Progenitor cell of endocrine pancreas (in vitro differentiated cells): ENCODE measurements at regions not wholly inside any gene's neighbourhood (a gene's known extent, or its start where the extent isn't known, plus 50 kb on each side); places are given as distances from the start of the nearest gene placed in this dataset.

ENCODE experiments used
- DNase-seq: peaks from one replicate; pipeline ENCODE4 v3.0.0; 2021; ENCODE audit warnings: low spot score; ENCODE audit not compliant: unreplicated experiment
- H3K27ac Mint-ChIP-seq: 2 replicates; pipeline ENCODE4 v1.8.0; 2021; ENCODE audit warnings: mild to moderate bottlenecking, moderate library complexity, mixed read lengths
- H3K27me3 Mint-ChIP-seq: 2 replicates; pipeline ENCODE4 v1.8.0; 2021; ENCODE audit warnings: mixed read lengths
- H3K36me3 Mint-ChIP-seq: 2 replicates; pipeline ENCODE4 v1.8.0; 2022; ENCODE audit warnings: mixed read lengths; ENCODE audit not compliant: insufficient read depth
- H3K4me1 Mint-ChIP-seq: 2 replicates; pipeline ENCODE4 v1.8.0; 2021; ENCODE audit warnings: low read depth, mixed read lengths
- H3K4me3 Mint-ChIP-seq: 2 replicates; pipeline ENCODE4 v1.8.0; 2021; ENCODE audit warnings: low read depth, mild to moderate bottlenecking, moderate library complexity, mixed read lengths
- H3K9me3 Mint-ChIP-seq: 2 replicates; pipeline ENCODE4 v1.8.0; 2021; ENCODE audit warnings: low read depth, mixed read lengths
- TF ChIP-seq, protein P1 (sequence below): fragments of 200-600 bp; sonication (generic); IDR thresholded peaks from one replicate; pipeline ENCODE4 v1.5.0; 2021; ENCODE audit warnings: antibody characterized with exemption, mild to moderate bottlenecking; ENCODE audit not compliant: unreplicated experiment

- Mint-ChIP-seq H3K4me3 (no peak overlapping the region), H3K27me3 (peaks cover 25% of the 10 kb centered on the region), H3K27ac (no peak overlapping the region), H3K4me1 (no peaks in the 10 kb centered on the region), H3K9me3 (no peaks in the 10 kb centered on the region), H3K36me3 (no peaks in the 10 kb centered on the region)
- TF ChIP-seq, protein P1, sequence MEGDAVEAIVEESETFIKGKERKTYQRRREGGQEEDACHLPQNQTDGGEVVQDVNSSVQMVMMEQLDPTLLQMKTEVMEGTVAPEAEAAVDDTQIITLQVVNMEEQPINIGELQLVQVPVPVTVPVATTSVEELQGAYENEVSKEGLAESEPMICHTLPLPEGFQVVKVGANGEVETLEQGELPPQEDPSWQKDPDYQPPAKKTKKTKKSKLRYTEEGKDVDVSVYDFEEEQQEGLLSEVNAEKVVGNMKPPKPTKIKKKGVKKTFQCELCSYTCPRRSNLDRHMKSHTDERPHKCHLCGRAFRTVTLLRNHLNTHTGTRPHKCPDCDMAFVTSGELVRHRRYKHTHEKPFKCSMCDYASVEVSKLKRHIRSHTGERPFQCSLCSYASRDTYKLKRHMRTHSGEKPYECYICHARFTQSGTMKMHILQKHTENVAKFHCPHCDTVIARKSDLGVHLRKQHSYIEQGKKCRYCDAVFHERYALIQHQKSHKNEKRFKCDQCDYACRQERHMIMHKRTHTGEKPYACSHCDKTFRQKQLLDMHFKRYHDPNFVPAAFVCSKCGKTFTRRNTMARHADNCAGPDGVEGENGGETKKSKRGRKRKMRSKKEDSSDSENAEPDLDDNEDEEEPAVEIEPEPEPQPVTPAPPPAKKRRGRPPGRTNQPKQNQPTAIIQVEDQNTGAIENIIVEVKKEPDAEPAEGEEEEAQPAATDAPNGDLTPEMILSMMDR, result no peak
- no peak for DNase-seq
These were observed 382.2 kb downstream of the FUT8 start for GRCh38 chr14:65794674-65795279.

DNA sequence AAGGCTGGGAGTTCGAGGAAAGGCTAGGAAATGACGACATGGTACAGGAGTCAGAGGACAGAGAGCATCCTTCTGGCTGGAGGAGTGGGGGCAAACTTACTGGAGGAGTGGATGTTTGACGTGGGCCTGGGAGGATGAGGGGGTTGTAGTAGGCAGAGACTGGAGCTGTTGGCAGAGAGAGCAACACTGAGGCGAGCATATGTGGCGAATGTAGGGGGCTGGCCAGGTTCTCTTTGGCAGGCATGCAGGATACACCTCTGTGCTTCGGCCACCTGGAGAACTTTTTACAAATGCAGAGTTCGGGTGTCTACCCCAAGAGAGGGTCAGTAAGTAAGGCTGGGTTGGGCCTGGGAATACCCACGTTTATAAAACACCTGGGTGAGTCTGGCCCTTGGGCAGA lies 385.7 kb downstream of the FUT8 start:
- no peaks in the 10 kb centered on the region for H3K4me1 Mint-ChIP-seq

GRCh38 chr14:65800694-65801093 lies 388.2 kb downstream of the FUT8 start:
- no peak overlapping the region for H3K4me3 Mint-ChIP-seq
- TF ChIP-seq, protein P1, result no peak
- H3K27me3 Mint-ChIP-seq, result peaks cover 49% of the 10 kb centered on the region
- no peaks in the 10 kb centered on the region for H3K9me3 Mint-ChIP-seq
- H3K4me1 Mint-ChIP-seq, result no peaks in the 10 kb centered on the region
- DNase-seq, result no peak
- H3K36me3 Mint-ChIP-seq, result no peaks in the 10 kb centered on the region
- H3K27ac Mint-ChIP-seq, result no peak overlapping the region

More for the DNA sequence above, 385.7 kb downstream of the FUT8 start:
- TF ChIP-seq, protein P1, result no peak
- Mint-ChIP-seq H3K27ac (no peak overlapping the region), H3K36me3 (no peaks in the 10 kb centered on the region), H3K27me3 (peaks cover 44% of the 10 kb centered on the region), H3K9me3 (no peaks in the 10 kb centered on the region), H3K4me3 (no peak overlapping the region)
- no peak for DNase-seq

GRCh38 chr14:65802196-65802595 lies 389.7 kb downstream of the FUT8 start:
- H3K27ac Mint-ChIP-seq, result no peak overlapping the region
- no peak for DNase-seq
- peaks cover 43% of the 10 kb centered on the region for H3K27me3 Mint-ChIP-seq
- H3K36me3 Mint-ChIP-seq, result no peaks in the 10 kb centered on the region
- TF ChIP-seq, protein P1, result no peak
- H3K9me3 Mint-ChIP-seq, result no peaks in the 10 kb centered on the region
- no peak overlapping the region for H3K4me3 Mint-ChIP-seq
- no peaks in the 10 kb centered on the region for H3K4me1 Mint-ChIP-seq

DNA sequence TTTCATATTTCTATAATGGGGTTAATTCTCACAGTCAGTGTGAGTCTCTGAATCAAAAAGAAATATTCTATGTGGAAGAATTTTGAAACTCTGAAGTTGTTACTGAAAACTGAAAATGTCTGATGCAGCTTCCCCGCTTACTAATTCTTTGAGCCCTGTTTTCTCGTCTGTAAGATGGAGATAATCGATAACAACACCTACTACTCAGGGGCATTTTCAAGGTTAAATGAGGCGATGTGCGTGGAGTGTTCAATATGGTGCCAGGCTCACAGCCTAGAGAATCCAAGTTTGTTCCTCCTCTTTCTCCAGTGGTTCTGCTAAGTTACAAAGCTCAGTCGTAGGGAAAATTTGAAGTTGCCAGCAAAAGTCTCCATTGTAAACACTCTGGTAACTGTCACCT lies 391.4 kb downstream of the FUT8 start:
- H3K9me3 Mint-ChIP-seq, result no peaks in the 10 kb centered on the region
- peaks cover 30% of the 10 kb centered on the region for H3K27me3 Mint-ChIP-seq
- H3K4me3 Mint-ChIP-seq, result no peak overlapping the region
- no peaks in the 10 kb centered on the region for H3K36me3 Mint-ChIP-seq
- no peak for DNase-seq
- H3K4me1 Mint-ChIP-seq, result no peaks in the 10 kb centered on the region
- H3K27ac Mint-ChIP-seq, result no peak overlapping the region
- TF ChIP-seq, protein P1, result no peak
